ENCODE measurements at regions not wholly inside any gene's neighbourhood (a gene's known extent, or its start where the extent isn't known, plus 50 kb on each side); places are given as distances from the start of the nearest gene placed in this dataset.

- no peak for DNase-seq
Measured at GRCh38 chr9:17978773-17979172, 399.9 kb downstream of the SH3GL2 start.

- no peak for DNase-seq
Measured at GRCh38 chr9:17986595-17986994, 407.7 kb downstream of the SH3GL2 start.

- DNase-seq, result no peak
Measured at GRCh38 chr9:17987189-17987588, 408.3 kb downstream of the SH3GL2 start.

GRCh38 chr9:17988489-17988888, 409.6 kb downstream of the SH3GL2 start:
- DNase-seq, result no peak

- no peak for DNase-seq
Measured at GRCh38 chr9:17990602-17991001, 411.7 kb downstream of the SH3GL2 start.

DNA sequence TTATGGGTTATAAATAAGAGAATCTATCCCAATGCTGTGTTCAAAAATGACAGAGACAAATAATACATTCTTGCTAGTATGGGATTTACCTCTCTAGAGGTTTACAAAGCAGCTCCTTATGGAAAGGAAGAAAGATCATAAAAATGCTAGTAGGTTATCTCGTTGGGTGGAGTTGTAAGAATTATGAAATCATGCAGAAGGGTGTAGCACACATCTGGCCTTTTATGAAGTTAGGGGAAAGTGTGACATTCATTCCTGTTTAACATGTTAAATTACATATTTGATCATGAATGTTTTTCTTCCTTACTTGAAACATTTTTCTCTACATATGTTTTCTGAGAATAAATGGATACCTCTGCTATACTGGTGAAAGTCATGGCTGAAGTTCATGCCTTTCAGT, 414.2 kb downstream of the SH3GL2 start:
- DNase-seq, result no peak

DNA sequence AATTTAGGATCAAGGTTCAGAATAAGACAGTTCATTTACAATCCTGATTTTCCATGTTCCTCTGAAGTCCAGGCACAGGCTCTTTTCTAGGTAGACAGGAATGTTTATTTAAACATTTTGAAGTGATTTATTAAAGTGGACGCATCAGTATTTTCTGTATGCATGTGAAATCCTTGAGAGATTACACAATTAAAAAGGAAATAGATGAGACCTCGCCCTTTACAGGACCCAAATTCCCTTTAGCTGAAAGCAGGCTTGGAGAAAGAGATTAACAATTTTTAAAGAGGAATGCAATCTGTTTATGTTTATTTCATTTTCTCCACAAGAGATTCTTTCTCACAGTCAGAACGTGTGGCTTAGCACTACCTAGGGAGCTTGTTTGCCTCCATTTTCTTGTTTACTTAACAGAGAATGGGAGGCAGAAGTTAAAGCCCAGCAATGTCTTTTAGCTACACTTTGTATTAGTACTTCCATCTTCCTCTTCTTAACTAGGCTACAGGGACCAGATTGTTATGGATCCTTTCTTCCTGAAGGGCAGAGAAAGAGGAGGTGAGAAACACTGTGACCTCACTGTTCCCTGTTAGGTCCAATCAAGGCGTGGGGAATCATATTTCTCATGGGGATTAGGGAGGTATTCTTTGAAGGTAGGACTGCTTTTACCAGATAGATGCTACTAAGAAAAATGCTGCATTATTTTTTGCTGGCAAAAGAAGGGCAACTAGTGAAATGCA, 416.0 kb downstream of the SH3GL2 start:
- no peak for DNase-seq

GRCh38 chr9:17996728-17997127, 417.9 kb downstream of the SH3GL2 start:
- DNase-seq, result no peak

DNA sequence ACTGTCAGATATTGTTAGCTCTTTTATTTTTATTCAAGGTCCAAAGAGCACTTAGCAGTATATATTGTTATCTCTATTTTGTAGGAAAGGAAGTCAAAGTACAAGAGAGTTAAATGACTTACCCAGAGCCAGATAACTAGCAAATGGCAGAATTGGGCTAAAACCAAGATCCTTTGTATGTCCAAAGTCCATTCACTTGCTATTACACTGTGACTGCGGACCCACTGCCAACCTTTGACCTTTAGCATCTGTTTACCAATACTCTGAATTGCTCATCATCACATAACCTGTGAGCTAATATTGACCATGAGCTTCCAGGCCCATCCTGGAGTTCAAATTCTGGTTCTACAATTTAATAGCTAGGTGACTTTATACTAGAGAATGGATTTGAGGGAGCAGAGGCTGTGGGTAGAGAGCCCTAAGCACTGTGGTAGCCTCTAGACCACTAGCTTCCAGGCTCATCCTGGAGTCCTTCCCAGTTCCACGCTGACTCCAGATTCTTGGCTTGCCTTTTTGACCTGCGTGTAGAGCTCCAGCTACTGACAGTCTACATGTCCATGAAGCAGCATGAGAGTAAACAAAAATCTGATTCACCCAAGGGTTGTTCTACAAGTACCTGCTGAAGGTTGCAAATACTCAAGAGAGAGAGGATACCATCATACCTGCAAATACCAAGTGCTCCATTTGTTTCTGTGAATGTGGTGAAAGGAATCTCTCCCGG, 424.0 kb downstream of the SH3GL2 start:
- DNase-seq, result no peak

DNA sequence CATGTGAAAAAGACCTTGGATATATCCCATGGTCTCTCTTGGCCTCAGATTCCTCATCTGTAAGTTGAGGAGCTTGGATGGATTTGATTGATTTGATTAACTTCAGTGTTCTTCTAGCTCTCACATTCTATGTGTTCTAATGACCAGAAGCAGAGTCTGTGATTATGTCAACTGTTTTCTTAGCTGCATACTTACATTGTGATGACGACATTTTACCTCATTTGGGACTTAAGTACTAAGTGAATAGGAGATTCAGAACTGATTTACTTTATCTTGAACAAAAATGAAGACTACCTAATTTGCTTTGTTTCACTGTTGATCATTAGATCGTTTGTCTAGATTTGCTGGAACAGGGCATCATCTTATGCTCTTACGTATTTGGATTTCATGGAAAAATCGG, 427.7 kb downstream of the SH3GL2 start:
- DNase-seq, result no peak

DNA sequence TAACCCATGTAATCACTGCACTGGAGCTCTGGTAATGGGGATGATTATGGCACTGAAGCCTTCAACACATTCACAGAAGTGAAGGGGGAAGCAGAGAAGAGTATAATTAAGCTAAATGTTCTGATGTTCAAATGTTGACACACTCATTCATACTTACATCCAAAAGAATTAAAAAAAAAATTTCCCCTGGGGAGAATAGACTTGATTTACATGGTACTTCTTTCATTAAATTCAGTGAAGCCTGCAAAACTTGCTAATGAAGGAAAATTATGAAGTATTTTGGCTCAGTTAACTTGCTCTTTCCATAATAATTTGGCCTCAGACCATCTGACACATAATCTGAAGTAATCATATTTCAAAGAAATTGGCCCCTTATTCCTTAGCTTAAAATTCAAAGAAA, 428.8 kb downstream of the SH3GL2 start:
- no peak for DNase-seq

GRCh38 chr9:18009902-18010301, 431.0 kb downstream of the SH3GL2 start:
- no peak for DNase-seq

DNA sequence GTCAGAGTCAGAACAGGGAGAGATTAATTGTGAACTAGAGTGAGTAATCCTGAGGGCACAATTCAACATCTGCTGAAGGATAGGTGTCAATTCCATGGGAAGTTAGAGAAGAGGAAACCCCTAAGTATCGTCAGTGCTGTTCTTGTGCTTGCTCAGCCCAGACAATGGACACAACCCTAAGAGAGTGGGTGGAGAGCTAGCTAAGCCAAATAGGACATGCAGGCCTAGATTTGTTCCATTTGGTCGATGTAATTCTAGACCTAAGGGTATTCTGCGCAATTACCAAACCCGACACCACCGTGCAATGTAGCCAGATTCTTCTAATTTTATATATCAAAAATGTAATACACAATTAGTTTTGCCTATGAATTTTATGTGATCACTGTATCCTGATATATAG, 431.6 kb downstream of the SH3GL2 start:
- DNase-seq, result no peak

GRCh38 chr9:18012170-18012569, 433.3 kb downstream of the SH3GL2 start:
- no peak for DNase-seq

DNA sequence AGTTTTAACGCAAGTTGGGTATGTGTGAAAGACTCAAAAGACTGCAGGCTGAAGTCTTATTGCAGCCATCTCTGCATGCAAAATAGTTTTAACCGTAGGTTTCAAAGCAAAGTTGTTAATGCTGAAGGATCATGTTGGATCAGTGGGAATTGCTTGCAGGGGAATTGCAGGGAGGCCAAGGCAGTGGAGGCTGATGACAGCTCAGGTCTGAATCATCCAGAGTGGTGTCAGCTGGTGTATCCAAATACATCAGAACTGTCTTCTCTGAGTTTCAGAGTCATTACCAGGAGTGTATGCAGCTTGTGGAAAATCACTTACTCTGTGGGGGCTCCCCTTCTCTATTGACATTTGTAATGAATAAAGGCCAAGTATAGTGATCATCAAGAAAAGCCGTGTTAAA, 435.7 kb downstream of the SH3GL2 start:
- no peak for DNase-seq

- DNase-seq, result no peak
Measured at GRCh38 chr9:18015116-18015515, 436.2 kb downstream of the SH3GL2 start.

DNA sequence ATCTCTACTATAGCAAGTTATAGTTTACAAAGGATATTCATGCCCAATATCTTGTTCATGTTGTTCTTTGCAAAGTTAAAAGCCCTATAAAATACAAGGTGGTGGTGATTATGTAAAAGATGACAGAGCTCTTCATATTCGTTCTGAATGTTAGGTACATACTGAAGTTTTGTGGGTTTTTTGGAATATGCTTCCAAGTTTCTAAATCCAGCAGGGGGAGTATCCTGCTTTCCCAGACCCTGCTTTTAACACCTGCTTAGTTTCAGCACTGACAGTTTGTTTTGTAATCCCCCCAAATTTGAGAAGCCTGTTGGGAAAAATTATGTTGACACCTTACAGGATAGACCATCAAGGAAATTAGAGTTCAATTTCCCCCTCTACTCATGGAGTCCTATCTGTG, 438.3 kb downstream of the SH3GL2 start:
- no peak for DNase-seq

DNA sequence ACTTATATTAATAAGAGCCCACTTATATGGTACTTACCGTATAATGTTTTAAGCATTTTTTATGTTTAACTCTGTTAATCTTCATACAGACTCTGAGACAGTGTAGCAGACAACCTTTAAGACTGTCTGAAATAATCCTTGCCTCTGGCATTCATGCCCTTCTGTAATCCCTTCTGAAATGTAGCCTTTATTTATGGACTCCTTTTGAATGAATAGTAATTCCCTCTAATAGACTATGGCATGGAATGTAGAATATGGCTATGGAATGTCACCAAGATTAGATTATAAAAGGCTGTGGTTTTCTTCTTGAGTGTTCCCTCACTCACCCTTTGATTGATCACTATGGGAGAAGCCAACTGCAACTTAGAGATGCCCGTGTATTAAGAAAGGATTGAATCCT, 439.4 kb downstream of the SH3GL2 start:
- DNase-seq, result no peak

- DNase-seq, result no peak
Measured at GRCh38 chr9:18018661-18019060, 439.8 kb downstream of the SH3GL2 start.

DNA sequence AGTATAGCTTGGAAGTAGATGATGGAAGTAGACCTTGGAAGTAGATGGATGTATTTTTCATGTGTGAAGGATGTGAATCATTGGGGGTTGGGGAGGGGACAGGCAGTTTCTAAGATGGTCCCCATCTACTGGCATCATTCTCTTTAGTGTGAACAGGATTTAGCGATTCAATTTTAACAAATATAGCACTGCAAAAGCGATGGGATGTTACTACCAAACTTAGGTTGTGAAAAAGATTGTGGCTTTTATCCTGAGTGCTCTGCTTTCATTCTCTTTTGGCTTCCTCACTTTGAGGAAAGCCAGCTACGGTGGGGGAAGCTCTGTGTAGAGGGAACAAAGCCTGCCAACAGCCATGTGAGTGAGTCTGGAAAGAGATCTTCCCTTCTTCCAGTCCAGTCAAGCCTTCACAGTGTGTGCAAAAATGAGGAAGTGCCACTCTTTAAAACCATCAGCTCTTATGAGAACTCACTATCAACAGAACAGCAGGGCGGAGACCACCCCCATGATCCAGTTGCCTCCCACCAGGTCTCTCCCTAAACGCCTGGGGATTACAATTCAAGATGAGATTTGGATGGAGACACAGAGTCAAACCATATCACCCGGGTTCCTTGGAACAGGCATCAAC, 441.4 kb downstream of the SH3GL2 start:
- no peak for DNase-seq

DNA sequence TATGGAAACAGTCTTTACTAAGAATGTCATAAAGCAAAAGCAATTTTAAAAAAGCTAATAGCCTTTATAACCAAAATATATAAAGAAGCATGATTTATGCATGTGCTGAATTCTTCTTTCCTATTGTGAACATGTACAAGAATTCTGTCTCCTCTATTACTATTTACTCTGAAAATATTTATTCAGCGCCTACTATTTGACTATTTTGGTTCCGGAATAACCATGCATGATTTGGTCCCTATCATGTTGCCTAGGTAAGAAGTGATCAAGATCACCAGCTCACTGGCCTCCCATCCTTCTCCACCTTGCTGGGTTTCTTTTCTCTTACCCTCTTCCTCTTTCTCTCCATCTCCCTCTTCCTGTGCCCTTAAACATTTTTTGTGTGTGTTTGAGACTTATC, 443.8 kb downstream of the SH3GL2 start:
- DNase-seq, result no peak

GRCh38 chr9:18023332-18023731, 444.5 kb downstream of the SH3GL2 start:
- DNase-seq, result no peak

DNA sequence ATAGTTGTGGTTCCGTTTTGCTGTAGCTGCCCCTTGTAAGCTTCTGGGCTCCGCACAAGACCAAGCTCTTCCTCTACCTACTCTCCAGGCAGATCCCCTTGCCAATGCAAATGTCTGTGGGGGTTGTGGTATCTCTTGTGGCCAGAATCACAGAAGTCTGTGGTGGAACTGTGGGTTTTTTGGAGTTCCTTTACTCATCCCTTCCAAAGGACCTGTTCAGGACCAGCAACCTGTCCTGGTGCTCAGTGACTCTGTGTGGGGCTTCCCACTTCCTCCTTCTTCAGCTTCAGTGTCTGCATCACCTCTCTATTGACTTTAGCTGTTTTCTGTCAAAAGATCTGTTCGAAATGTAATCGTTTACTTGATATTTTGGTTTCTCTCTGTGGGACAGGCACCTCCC, 441.3 kb upstream of the ADAMTSL1 start:
- DNase-seq, result no peak

All from stimulated activated CD4-positive, alpha-beta T cell treated with anti-CD3 and anti-CD28 coated beads, Interleukin-4, amount 100 ng/mL, for 4 hours (primary cell).